ENCODE measurements at regions not wholly inside any gene's neighbourhood (a gene's known extent, or its start where the extent isn't known, plus 50 kb on each side); places are given as distances from the start of the nearest gene placed in this dataset.

DNA sequence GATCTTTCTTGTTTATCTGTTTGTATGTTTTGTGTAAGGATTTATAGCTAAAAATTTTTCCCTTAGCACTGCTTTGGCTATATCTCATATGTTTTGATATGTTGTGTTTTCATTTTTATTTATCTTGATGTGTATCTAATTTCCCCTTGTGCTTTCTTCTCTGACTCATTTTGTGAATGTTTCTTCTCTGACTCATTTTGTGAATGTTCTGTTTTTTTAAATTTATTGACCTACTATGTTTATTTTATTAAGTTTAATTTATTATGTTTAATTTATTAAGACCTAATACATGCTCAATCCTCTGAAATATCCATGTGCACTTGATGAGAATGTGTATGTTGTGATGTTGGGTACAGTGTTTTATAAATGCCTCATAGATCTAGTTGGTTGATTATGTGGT is 793.5 kb upstream of the CADM2 start:
- DNase-seq (peak; percentile 64), ATAC-seq (peak; percentile 79)
- H3K27me3 ChIP-seq (ENCODE audit: low read length), result no peaks in the 10 kb centered on the region
- no peak overlapping the region for H3K9ac ChIP-seq (ENCODE audit: low read length)
- no peak overlapping the region for H3K4me3 ChIP-seq (ENCODE audit: low read length)
- no peaks in the 10 kb centered on the region for H3K79me2 ChIP-seq (ENCODE audit: low read length)
- CTCF ChIA-PET, result no interaction called here
- intact Hi-C loops (cut with micrococcal nuclease), result no loop called here
- no peaks in the 10 kb centered on the region for H3K9me3 ChIP-seq (ENCODE audit: low read length)
- H3K27ac ChIP-seq (ENCODE audit: low read length), result no peak overlapping the region
- H3K4me1 ChIP-seq (ENCODE audit: insufficient read depth, low read length), result peaks cover 8% of the 10 kb centered on the region
- no peaks in the 10 kb centered on the region for H4K20me1 ChIP-seq (ENCODE audit: low read length)
- H3F3A ChIP-seq (ENCODE audit: low read length, unreplicated experiment), result no peaks in the 10 kb centered on the region
- no TSS peak for BruUV-seq (replicated peaks)
- H3K36me3 ChIP-seq (ENCODE audit: low read depth, low read length), result no peaks in the 10 kb centered on the region
- TF ChIP-seq, protein P1, sequence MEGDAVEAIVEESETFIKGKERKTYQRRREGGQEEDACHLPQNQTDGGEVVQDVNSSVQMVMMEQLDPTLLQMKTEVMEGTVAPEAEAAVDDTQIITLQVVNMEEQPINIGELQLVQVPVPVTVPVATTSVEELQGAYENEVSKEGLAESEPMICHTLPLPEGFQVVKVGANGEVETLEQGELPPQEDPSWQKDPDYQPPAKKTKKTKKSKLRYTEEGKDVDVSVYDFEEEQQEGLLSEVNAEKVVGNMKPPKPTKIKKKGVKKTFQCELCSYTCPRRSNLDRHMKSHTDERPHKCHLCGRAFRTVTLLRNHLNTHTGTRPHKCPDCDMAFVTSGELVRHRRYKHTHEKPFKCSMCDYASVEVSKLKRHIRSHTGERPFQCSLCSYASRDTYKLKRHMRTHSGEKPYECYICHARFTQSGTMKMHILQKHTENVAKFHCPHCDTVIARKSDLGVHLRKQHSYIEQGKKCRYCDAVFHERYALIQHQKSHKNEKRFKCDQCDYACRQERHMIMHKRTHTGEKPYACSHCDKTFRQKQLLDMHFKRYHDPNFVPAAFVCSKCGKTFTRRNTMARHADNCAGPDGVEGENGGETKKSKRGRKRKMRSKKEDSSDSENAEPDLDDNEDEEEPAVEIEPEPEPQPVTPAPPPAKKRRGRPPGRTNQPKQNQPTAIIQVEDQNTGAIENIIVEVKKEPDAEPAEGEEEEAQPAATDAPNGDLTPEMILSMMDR (conservative IDR thresholded peaks at IDR 0.05; ENCODE audit: low read depth, low read length), result no peak
- no peak overlapping the region for H2AFZ ChIP-seq (ENCODE audit: low read length)
- peak overlapping the region; percentile 28; the same call in 1 of the 2 replicates for H3K4me2 ChIP-seq (ENCODE audit: low read length)
- no peaks in the 10 kb centered on the region for H3K9me2 ChIP-seq (replicated peaks; ENCODE audit: low read length)
- POLR2A ChIA-PET (ENCODE audit: unreplicated experiment), result no interaction called here

DNA sequence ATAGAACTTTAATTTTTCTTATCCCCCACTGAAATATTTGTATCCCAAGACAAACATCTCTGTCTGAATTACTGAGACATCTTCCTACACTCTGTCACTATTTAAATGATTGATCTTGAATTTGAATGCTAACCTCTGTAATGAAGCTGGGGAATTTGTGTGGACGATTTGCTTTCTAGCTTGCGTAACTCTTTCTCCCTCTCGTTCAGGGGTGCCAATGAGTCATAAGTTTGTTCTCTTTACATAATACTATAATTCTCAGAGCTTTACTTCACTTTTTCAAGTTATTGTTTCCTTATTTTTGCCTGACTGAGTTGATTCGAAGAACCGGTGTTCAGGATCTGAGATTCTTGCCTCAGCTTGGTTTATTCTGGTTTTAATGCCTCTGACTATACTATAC is 783.3 kb upstream of the CADM2 start:
- Histone ChIP-seq H4K20me1 (ENCODE audit: low read length) (no peaks in the 10 kb centered on the region), H3K9me2 (replicated peaks; ENCODE audit: low read length) (no peaks in the 10 kb centered on the region), H3K36me3 (ENCODE audit: low read depth, low read length) (no peaks in the 10 kb centered on the region), H3K79me2 (ENCODE audit: low read length) (no peaks in the 10 kb centered on the region), H3K27me3 (ENCODE audit: low read length) (no peaks in the 10 kb centered on the region), H3K9me3 (ENCODE audit: low read length) (no peaks in the 10 kb centered on the region), H3K4me2 (ENCODE audit: low read length) (no peak overlapping the region), H3F3A (ENCODE audit: low read length, unreplicated experiment) (no peaks in the 10 kb centered on the region), H3K27ac (ENCODE audit: low read length) (no peak overlapping the region), H3K4me3 (ENCODE audit: low read length) (no peak overlapping the region), H3K9ac (ENCODE audit: low read length) (no peak overlapping the region), H2AFZ (ENCODE audit: low read length) (no peak overlapping the region), H3K4me1 (ENCODE audit: insufficient read depth, low read length) (no peaks in the 10 kb centered on the region)
- no TSS peak for BruUV-seq (replicated peaks)
- intact Hi-C loops (cut with micrococcal nuclease), result no loop called here
- TF ChIP-seq EZH2phosphoT487 (IDR thresholded peaks at IDR 0.05; ENCODE audit: borderline replicate concordance, low read length), result no peak
- TF ChIP-seq EZH2 (IDR thresholded peaks at IDR 0.05; ENCODE audit: low read length, unreplicated experiment), result no peak
- TF ChIP-seq, protein P1 (conservative IDR thresholded peaks at IDR 0.05; ENCODE audit: low read depth, low read length), result no peak
- ChIA-PET CTCF (no interaction called here), POLR2A (ENCODE audit: unreplicated experiment) (no interaction called here)
- no peak for ATAC-seq
- no peak for DNase-seq

DNA sequence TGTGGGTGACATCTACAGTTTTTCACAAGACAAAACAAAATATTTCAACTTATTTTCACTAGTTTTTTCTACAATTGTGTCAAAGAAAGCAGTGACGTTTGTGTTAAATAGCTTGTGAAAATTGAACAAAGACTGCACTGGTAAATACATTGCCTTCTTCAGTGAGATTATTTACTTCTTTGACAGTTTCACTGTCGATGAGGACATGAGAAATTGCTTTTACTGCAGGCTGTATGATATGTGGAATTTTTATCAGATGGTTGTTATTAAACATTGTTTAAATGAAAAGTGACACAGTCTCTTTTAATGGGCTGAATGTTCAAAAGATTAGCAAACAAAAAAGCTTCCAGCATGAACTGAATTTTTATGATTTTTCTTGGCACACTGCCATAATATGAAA is 773.9 kb upstream of the CADM2 start:
- no peaks in the 10 kb centered on the region for H3K9me3 ChIP-seq (ENCODE audit: low read length)
- DNase-seq (peak; percentile 40), ATAC-seq (peak; percentile 78)
- H3K27ac ChIP-seq (ENCODE audit: low read length), result peak overlapping the region; percentile 22
- peak overlapping the region; percentile 23; the same call in 1 of the 2 replicates for H3K4me2 ChIP-seq (ENCODE audit: low read length)
- intact Hi-C loops (cut with micrococcal nuclease), result loop anchor here (5.0 kb wide), 1 partner anchor 132 kb away; no protein-coding TSS in a partner anchor
- no peak overlapping the region for H3K4me3 ChIP-seq (ENCODE audit: low read length)
- H2AFZ ChIP-seq (ENCODE audit: low read length), result peak overlapping the region; percentile 45
- H3K9me2 ChIP-seq (replicated peaks; ENCODE audit: low read length), result no peaks in the 10 kb centered on the region
- ChIA-PET POLR2A (ENCODE audit: unreplicated experiment) (no interaction called here), CTCF (no interaction called here)
- no peaks in the 10 kb centered on the region for H4K20me1 ChIP-seq (ENCODE audit: low read length)
- no peaks in the 10 kb centered on the region for H3K79me2 ChIP-seq (ENCODE audit: low read length)
- H3K9ac ChIP-seq (ENCODE audit: low read length), result no peak overlapping the region
- H3K4me1 ChIP-seq (ENCODE audit: insufficient read depth, low read length), result peaks cover 7% of the 10 kb centered on the region; the same call in 1 of the 2 replicates
- BruUV-seq (replicated peaks), result no TSS peak
- no peaks in the 10 kb centered on the region for H3K27me3 ChIP-seq (ENCODE audit: low read length)
- H3K36me3 ChIP-seq (ENCODE audit: low read depth, low read length), result no peaks in the 10 kb centered on the region
- H3F3A ChIP-seq (ENCODE audit: low read length, unreplicated experiment), result no peaks in the 10 kb centered on the region
- TF ChIP-seq, protein P1 (conservative IDR thresholded peaks at IDR 0.05; ENCODE audit: low read depth, low read length), result no peak
- TF ChIP-seq EZH2 (IDR thresholded peaks at IDR 0.05; ENCODE audit: low read length, unreplicated experiment), result no peak
- no peak for TF ChIP-seq EZH2phosphoT487 (IDR thresholded peaks at IDR 0.05; ENCODE audit: borderline replicate concordance, low read length)
